CD4-positive, alpha-beta T cell treated with Interleukin-2 at 100 ng/mL for 4 hours (primary cell): ENCODE measurements at regions not wholly inside any gene's neighbourhood (a gene's known extent, or its start where the extent isn't known, plus 50 kb on each side); places are given as distances from the start of the nearest gene placed in this dataset.
"Not testable (repeated sequence)": the region's sequence is repeated elsewhere in the genome, so short reads cannot be mapped to it uniquely, and the experiment has no call there.

Source experiments
- DNase-seq: peaks from one replicate; pipeline ENCODE4 v3.0.0-alpha.2; 2020; ENCODE audit warnings: low spot score

DNA sequence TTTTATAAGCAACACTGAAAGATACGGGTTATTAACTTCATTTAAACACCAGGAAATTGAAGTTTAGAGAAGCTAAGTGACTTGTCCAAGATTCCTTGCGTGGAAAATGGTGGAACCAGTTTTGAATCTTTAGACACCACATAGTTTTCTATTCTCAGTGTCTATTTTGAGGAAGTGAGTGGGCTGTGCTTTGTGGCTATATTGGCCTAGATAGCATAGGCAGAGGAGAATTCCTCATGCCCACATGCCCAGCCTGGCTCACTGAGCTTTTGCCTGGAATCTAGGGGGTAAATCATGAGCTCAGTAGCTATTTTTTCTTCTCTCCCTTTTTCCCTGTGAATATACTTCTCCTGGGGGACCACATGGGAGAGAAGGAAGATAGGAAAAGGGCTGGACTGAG lies 431.3 kb downstream of the HS3ST3B1 start:
- no peak for DNase-seq

GRCh38 chr17:14731591-14731990 lies 430.7 kb downstream of the HS3ST3B1 start:
- no peak for DNase-seq

- DNase-seq = no peak
Measured at GRCh38 chr17:14730821-14731220, 429.9 kb downstream of the HS3ST3B1 start.

- DNase-seq = no peak
Measured at GRCh38 chr17:14725729-14726128, 424.8 kb downstream of the HS3ST3B1 start.

- no peak for DNase-seq
Measured at GRCh38 chr17:14724770-14725169, 423.9 kb downstream of the HS3ST3B1 start.

- DNase-seq = not testable (repeated sequence)
Measured at GRCh38 chr17:14723349-14723748, 422.5 kb downstream of the HS3ST3B1 start.

DNA sequence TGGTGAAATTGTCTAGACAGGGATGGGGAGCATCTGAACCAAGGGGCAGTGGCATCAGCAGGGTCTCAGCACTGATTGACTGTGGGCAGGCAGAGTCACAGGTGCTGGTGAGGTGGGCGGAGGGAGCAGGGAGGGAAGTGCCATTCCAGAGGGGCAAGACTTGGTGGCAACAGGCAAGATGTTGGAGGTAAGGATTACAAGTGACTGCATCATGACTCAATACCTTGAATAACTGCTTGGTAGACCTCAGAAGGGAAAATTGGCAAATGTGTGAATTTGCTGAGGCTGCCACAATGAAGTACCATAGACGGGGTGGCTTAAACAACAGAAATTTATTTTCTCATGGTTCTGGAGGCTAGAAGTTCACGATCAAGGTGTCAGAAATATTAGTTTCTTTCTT lies 419.1 kb downstream of the HS3ST3B1 start:
- no peak for DNase-seq

DNA sequence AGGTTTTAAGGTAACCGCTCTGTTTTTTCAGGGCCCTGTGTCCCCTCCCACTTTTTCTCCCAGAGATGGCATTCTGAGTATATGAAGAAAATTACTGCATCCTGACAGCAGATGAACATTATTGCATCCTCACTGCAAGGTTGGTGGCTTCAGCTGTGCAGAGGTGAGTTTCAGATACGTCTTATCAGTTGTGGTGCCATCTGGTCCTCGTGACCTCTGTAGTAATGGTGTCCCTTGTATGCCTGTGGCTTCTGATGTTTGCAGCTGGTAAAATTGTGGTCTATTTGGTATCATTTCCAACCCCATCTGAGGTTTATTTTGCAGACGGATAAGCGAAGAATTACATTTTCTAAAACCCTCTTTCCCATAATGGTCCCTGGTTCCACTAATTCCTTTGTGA lies 417.0 kb downstream of the HS3ST3B1 start:
- DNase-seq = no peak

- no peak for DNase-seq
Measured at GRCh38 chr17:14715561-14715960, 414.7 kb downstream of the HS3ST3B1 start.

GRCh38 chr17:14712611-14713021 lies 411.7 kb downstream of the HS3ST3B1 start:
- no peak for DNase-seq

DNA sequence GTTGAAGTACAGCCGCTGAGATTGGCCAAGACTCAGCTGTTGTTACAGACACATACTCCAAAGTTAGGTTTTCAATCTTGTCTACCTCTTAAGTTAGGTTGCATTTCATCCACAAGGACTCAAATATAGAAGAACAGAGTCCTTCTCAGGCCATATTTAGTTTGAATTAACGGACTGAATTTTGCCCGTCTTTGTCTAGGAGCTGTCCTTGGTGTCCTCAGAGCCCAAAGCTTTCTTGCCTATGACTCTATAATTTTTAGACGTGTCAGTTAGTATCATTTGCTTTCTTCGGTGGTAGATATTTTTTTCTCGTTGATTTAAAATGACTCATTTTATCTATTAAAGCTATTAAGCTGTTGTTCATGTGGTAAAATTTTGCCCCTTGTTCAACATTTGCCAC lies 403.2 kb downstream of the HS3ST3B1 start:
- DNase-seq = no peak

GRCh38 chr17:14701886-14702285 lies 401.0 kb downstream of the HS3ST3B1 start:
- DNase-seq = no peak

DNA sequence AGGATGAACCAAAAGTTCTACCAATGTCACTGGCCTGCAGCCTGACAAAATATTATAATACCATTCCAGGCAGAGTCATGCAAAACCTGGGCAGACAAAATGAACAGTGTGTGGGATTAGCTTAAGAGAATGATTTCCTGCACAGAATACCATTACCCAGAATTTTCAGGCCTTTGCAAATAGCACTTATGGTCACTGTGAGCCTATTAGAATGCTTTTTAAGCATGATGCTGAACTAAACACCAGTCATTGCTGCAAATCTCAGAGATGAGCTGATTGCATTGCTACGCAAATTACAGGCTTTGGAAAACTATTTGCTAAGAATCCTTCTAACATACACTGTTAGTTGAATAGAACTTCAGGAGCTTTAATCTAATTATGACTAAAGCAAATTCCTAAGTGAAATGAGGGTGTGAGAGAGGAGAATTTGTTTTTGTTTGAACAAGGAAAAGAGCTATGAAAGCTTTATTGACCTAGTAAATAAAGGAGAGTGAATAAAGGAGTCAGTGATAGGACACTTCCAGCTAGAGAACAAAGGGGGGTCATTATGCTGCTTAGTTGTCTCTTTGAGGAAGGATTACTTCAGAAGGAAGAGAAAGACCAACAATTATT lies 398.8 kb downstream of the HS3ST3B1 start:
- no peak for DNase-seq

DNA sequence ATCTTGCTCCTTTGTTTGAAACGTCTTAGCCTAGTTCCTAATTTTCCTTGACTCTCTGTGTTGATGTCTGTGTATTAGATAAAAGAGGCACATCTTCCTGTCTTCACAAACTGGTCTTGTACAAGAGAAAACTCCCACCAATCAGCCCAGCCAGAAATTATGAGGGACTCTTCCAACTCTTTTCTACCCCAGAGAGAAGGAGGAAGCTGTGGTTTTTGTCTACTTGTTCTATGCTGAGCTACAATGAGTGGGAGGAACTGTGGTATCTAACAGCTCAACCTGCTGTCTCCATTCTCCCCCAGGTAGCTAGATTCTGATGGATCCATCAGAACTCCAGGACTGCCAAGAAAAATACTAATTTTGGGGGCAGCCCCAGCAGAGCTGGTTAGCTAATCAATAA lies 392.5 kb downstream of the HS3ST3B1 start:
- no peak for DNase-seq

DNA sequence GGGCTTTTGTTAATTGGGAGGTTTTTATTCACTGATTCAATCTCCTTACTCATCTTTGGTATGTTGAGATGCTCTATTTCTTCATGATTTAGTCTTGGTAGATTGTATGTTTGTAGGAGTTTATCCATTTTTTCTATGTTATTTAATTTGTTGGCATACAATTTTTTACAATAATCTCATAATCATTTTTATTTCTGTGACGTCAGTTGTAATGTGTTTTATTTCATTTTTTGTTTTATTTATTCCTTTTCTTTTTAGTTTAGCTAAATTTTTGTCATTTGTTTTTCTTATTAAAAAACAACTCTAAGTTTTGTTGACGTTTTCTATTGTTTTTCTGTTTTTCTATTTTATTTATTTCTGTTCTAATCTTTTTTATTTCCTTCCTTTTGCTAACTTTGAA lies 389.8 kb downstream of the HS3ST3B1 start:
- no peak for DNase-seq

- DNase-seq = no peak
Measured at GRCh38 chr17:14688134-14688533, 387.3 kb downstream of the HS3ST3B1 start.

DNA sequence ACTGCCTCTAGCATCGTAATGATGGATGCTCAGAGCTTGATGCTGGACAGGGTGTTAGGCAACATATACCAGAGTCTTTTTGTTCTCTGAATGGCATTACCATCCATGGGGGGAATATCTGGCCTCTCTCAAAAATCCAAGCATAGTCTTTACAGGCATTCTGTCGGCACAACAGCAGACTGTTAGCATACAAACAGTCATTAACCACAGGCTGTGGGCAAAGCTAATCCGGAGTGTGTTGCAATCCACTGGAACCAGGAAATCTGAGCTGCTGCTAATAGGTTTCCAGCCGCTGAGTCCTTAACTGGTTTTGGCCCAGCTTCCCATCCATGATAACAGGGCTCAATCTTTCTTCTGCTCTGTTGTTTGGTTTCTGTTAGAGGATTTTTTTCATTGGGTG lies 371.9 kb downstream of the HS3ST3B1 start:
- no peak for DNase-seq

DNA sequence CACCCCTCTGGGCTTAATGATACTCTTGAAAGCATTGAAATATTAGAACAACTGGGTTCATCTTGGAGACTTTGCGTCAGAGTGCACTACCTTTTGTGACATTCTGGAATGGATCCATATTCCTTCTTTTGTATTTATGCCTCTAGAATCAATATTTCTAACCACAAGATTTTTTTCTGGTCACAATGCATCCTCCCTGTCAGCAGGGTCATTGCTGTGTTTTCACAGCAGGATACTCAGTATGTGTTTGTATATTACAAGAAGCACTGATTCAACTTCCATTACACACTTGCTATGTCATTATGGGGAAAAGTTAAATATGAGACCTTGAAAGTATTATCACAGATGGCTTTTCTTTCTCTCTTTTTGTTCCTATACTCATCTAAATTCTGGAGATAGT lies 370.0 kb downstream of the HS3ST3B1 start:
- DNase-seq = no peak

DNA sequence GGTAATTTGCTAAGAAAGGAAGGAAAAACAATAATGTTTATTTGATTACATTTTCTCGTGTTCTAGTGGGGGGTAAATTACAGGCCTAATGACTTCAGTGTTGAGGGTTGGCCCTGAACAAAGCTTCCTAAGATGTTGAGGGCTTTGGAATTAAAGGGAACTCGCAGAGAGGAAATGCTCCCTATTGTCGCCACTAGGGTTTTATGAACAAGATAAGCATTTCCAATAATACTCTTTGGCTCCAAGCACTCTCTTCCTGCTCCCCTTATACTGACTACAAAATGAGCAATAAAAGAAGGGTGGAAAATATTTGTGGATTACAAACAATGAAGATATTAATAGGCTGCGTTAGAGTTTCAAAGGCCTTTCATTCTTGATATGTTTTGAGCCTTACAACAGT lies 363.6 kb downstream of the HS3ST3B1 start:
- DNase-seq = no peak

GRCh38 chr17:14641117-14641516 lies 340.2 kb downstream of the HS3ST3B1 start:
- no peak for DNase-seq

DNA sequence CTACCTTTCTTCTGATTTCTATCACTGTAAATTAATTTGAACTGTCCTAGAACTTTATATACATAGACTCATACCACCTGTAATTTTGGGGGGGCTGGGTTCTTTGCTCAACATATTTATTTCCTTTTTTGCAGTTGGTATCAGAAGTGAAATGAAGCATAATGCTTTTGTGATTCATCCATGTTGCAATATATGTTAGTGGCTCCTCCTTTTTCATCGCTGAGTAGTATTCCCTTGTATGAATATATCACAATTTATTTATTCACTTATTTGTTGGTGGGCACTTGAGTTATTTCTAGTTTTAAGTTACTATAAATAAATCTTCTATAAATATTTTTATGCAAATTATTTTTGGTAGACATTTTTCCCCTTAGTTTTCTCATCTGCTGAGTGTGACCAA lies 336.4 kb downstream of the HS3ST3B1 start:
- DNase-seq = no peak

- DNase-seq = no peak
Measured at GRCh38 chr17:14630621-14631020, 329.7 kb downstream of the HS3ST3B1 start.

DNA sequence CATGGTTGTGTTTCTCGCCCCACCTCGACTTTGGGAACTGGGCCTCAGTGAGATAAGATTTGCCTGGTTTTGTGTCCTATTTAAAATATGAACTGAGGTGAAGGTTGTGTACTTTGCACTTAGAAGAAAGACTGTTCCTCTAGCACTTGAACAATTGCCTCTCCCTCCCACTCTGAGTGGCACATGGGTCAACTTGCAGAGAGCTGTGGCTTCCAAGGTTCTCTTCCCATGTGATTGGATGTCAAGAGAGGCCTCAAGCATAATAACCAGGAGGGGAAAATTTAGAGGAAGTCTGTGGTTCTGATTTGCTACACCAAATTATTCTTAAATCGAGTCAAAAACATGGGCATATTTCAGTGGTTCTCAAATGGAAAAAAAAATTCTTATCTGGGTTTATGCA lies 329.2 kb downstream of the HS3ST3B1 start:
- no peak for DNase-seq

GRCh38 chr17:14622615-14623101 lies 321.8 kb downstream of the HS3ST3B1 start:
- DNase-seq = no peak
